PC-3 (cell line): ENCODE measurements at regions not wholly inside any gene's neighbourhood (a gene's known extent, or its start where the extent isn't known, plus 50 kb on each side); places are given as distances from the start of the nearest gene placed in this dataset.

Experiments used
- EZH2 ChIP-seq: fragments of 300-600 bp; sonication (generic); IDR thresholded peaks from one replicate; pipeline ENCODE4 v1.6.1; 2017; ENCODE audit warnings: antibody characterized with exemption, mild to moderate bottlenecking, low read length; ENCODE audit not compliant: unreplicated experiment
- EZH2phosphoT487 ChIP-seq: fragments of 300-600 bp; sonication (generic); IDR thresholded peaks from 2 replicates; pipeline ENCODE4 v1.6.1; 2018; ENCODE audit warnings: mild to moderate bottlenecking, antibody characterized with exemption, low read length, borderline replicate concordance

GRCh38 chr14:50030036-50030435 lies 86.3 kb downstream of the VCPKMT start:
- TF ChIP-seq EZH2 (no peak), EZH2phosphoT487 (no peak)
